HEK293 (cell line): ENCODE measurements at regions not wholly inside any gene's neighbourhood (a gene's known extent, or its start where the extent isn't known, plus 50 kb on each side); places are given as distances from the start of the nearest gene placed in this dataset.

Experiments
- CTCF ChIA-PET: fragments of 350-600 bp; formaldehyde crosslinking; extraction: SDS; loops from one replicate; lab custom pipeline; 2021; ENCODE audit warnings: antibody characterized with exemption; lab: Yijun Ruan, JAX
- POLR2A ChIA-PET: fragments of 300-600 bp; formaldehyde crosslinking; extraction: SDS; loops from one replicate; lab custom pipeline; 2020; ENCODE audit warnings: antibody characterized with exemption, inconsistent platforms; lab: Yijun Ruan, JAX
- H3K27ac ChIP-seq: fragments of 200-500 bp; sonication (Bioruptor generic); 2 replicates; pipeline ENCODE4 v1.5.1; 2014; ENCODE audit warnings: low read depth, low read length, control low read depth, inconsistent platforms; ENCODE audit errors: extremely low read depth
- H3K36me3 ChIP-seq, 2 experiments: fragments of 200-500 bp in 1 of 2; sonication (Bioruptor generic) in 1 of 2; 1 replicate in 1 of 2; 2 replicates in 1 of 2; pipeline ENCODE4 v1.5.1; 2014 to 2017; ENCODE audit warnings: inconsistent platforms in 2 of 2, low read length in 2 of 2; ENCODE audit not compliant: control insufficient read depth in 2 of 2, insufficient read depth in 1 of 2
- H3K4me1 ChIP-seq: fragments of 200-500 bp; sonication (Bioruptor generic); 2 replicates; pipeline ENCODE4 v1.5.1; 2014; ENCODE audit warnings: mild to moderate bottlenecking, low read length, inconsistent platforms; ENCODE audit not compliant: control insufficient read depth, insufficient read depth
- H3K4me3 ChIP-seq: 2 replicates; pipeline ENCODE4 v1.5.1; 2011; ENCODE audit warnings: low read depth, mild to moderate bottlenecking, control low read depth, low read length, moderate library complexity
- H3K9me3 ChIP-seq: fragments of 200-500 bp; sonication (Bioruptor generic); 2 replicates; pipeline ENCODE4 v1.5.1; 2014; ENCODE audit warnings: low read depth, low read length, inconsistent platforms; ENCODE audit not compliant: control insufficient read depth, insufficient read depth
- EGR2 ChIP-seq: fragments of 450-650 bp; formaldehyde crosslinking; IDR thresholded peaks from 2 replicates; pipeline ENCODE4 v1.5.1; 2016; ENCODE audit warnings: low read depth, missing biosample characterization, missing genetic modification characterization
- GLIS1 ChIP-seq: fragments of 450-650 bp; formaldehyde crosslinking; IDR thresholded peaks from 2 replicates; pipeline ENCODE4 v1.5.1; 2016; ENCODE audit warnings: missing biosample characterization, missing genetic modification characterization
- HOXC10 ChIP-seq: sonication (generic); formaldehyde crosslinking; IDR thresholded peaks from 2 replicates; pipeline ENCODE4 v1.8.1; 2023; ENCODE audit warnings: mild to moderate bottlenecking, missing genetic modification reagents
- MEIS1 ChIP-seq: sonication (generic); formaldehyde crosslinking; IDR thresholded peaks from 2 replicates; pipeline ENCODE4 v1.8.1; 2022; ENCODE audit warnings: missing genetic modification reagents, mild to moderate bottlenecking, borderline replicate concordance
- OSR2 ChIP-seq: fragments of 450-650 bp; formaldehyde crosslinking; IDR thresholded peaks from 2 replicates; pipeline ENCODE4 v1.5.1; 2016; ENCODE audit warnings: missing biosample characterization, missing genetic modification characterization
- PRDM1 ChIP-seq: fragments of 450-650 bp; formaldehyde crosslinking; IDR thresholded peaks from 2 replicates; pipeline ENCODE4; 2016; ENCODE audit warnings: missing biosample characterization, missing genetic modification characterization
- SALL2 ChIP-seq: fragments of 450-650 bp; formaldehyde crosslinking; IDR thresholded peaks from 2 replicates; pipeline ENCODE4 v1.5.0; 2017; ENCODE audit warnings: missing biosample characterization, mild to moderate bottlenecking, missing genetic modification characterization, borderline replicate concordance
- YY2 ChIP-seq: fragments of 450-650 bp; formaldehyde crosslinking; IDR thresholded peaks from 2 replicates; pipeline ENCODE4 v1.5.1; 2016; ENCODE audit warnings: missing biosample characterization, missing genetic modification characterization
- ZBTB17 ChIP-seq: fragments of 450-650 bp; formaldehyde crosslinking; IDR thresholded peaks from 2 replicates; pipeline ENCODE4 v1.5.1; 2016; ENCODE audit warnings: missing biosample characterization, missing genetic modification characterization
- ZFHX2 ChIP-seq: fragments of 450-650 bp; formaldehyde crosslinking; conservative IDR thresholded peaks from 2 replicates; pipeline ENCODE4 v1.5.1; 2016; ENCODE audit warnings: missing biosample characterization, missing genetic modification characterization
- ZIC2 ChIP-seq: fragments of 450-650 bp; formaldehyde crosslinking; IDR thresholded peaks from 2 replicates; pipeline ENCODE4 v1.5.1; 2016; ENCODE audit warnings: missing biosample characterization, missing genetic modification characterization
- ZNF133 ChIP-seq: fragments of 450-650 bp; formaldehyde crosslinking; IDR thresholded peaks from 2 replicates; pipeline ENCODE4 v1.5.1; 2016; ENCODE audit warnings: missing biosample characterization, missing genetic modification characterization
- ZNF16 ChIP-seq: fragments of 450-650 bp; formaldehyde crosslinking; IDR thresholded peaks from 2 replicates; pipeline ENCODE4 v1.5.1; 2016; ENCODE audit warnings: low read depth, missing biosample characterization, missing genetic modification characterization
- ZNF23 ChIP-seq: fragments of 450-650 bp; formaldehyde crosslinking; IDR thresholded peaks from 2 replicates; pipeline ENCODE4 v1.5.1; 2016; ENCODE audit warnings: missing biosample characterization, missing genetic modification characterization, borderline replicate concordance
- ZNF239 ChIP-seq: fragments of 450-650 bp; formaldehyde crosslinking; IDR thresholded peaks from 2 replicates; pipeline ENCODE4 v1.5.1; 2016; ENCODE audit warnings: missing biosample characterization, missing genetic modification characterization
- ZNF248 ChIP-seq: fragments of 450-650 bp; formaldehyde crosslinking; IDR thresholded peaks from 2 replicates; pipeline ENCODE4 v1.5.1; 2017; ENCODE audit warnings: missing biosample characterization, missing genetic modification characterization
- ZNF324 ChIP-seq: fragments of 450-650 bp; formaldehyde crosslinking; IDR thresholded peaks from 2 replicates; pipeline ENCODE4 v1.5.1; 2016; ENCODE audit warnings: missing biosample characterization, missing genetic modification characterization
- ZNF521 ChIP-seq: fragments of 450-650 bp; formaldehyde crosslinking; IDR thresholded peaks from 2 replicates; pipeline ENCODE4 v1.5.1; 2017; ENCODE audit warnings: missing biosample characterization, mild to moderate bottlenecking, missing genetic modification characterization
- ZNF548 ChIP-seq: fragments of 450-650 bp; formaldehyde crosslinking; IDR thresholded peaks from 2 replicates; pipeline ENCODE4 v1.5.1; 2016; ENCODE audit warnings: missing biosample characterization, missing genetic modification characterization
- ZNF571 ChIP-seq: fragments of 450-650 bp; formaldehyde crosslinking; IDR thresholded peaks from 2 replicates; pipeline ENCODE4 v1.5.0; 2017; ENCODE audit warnings: missing biosample characterization, missing genetic modification characterization
- ZNF837 ChIP-seq: fragments of 450-650 bp; formaldehyde crosslinking; IDR thresholded peaks from 2 replicates; pipeline ENCODE4 v1.5.1; 2016; ENCODE audit warnings: missing biosample characterization, missing genetic modification characterization
- ZSCAN30 ChIP-seq: fragments of 450-650 bp; IDR thresholded peaks from 2 replicates; pipeline ENCODE4 v1.5.1; 2018; ENCODE audit warnings: missing biosample characterization, mild to moderate bottlenecking, missing genetic modification characterization, moderate library complexity
- TF ChIP-seq, protein P1 (sequence below): fragments of 450-650 bp; formaldehyde crosslinking; IDR thresholded peaks from 2 replicates; pipeline ENCODE4 v1.5.1; 2016; ENCODE audit warnings: missing biosample characterization, missing genetic modification characterization
- TF ChIP-seq, protein P2 (sequence below): fragments of 450-650 bp; formaldehyde crosslinking; IDR thresholded peaks from 2 replicates; pipeline ENCODE4 v1.5.1; 2016; ENCODE audit warnings: missing biosample characterization, missing genetic modification characterization, borderline replicate concordance

DNA sequence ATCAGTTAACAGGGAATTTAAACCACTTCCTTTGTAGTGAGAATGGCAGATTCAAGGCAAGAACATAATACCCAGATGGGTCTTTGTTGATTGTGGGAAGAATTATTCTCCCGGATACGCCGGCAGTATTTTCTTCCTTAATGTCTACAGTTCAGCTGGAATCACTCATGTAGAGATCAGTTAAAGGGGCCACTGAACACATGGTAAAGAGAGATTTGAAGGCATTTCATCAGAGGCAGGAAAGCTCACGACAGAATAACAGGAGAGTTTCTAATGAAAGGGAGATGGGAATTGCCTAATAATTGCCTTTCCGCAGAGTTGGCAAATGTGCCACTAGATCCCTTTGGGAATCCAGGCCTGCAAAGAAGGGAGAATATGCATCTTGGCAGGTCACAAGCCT, 327.7 kb upstream of the ZNF804A start (continued):
- TF ChIP-seq ZNF16 (no peak), ZIC2 (tag by site-specific recombination) (no peak), ZNF548 (tag by site-specific recombination) (no peak), OSR2 (tag by site-specific recombination) (no peak), ZNF133 (tag by site-specific recombination) (no peak), ZBTB17 (no peak), SALL2 (tag by site-specific recombination) (no peak), MEIS1 (CRISPR knock-in tag) (no peak), YY2 (tag by site-specific recombination) (no peak)
- TF ChIP-seq, protein P1, sequence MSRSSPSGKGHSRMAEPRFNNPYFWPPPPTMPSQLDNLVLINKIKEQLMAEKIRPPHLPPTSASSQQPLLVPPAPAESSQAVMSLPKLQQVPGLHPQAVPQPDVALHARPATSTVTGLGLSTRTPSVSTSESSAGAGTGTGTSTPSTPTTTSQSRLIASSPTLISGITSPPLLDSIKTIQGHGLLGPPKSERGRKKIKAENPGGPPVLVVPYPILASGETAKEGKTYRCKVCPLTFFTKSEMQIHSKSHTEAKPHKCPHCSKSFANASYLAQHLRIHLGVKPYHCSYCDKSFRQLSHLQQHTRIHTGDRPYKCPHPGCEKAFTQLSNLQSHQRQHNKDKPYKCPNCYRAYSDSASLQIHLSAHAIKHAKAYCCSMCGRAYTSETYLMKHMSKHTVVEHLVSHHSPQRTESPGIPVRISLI (tag by site-specific recombination) = no peak

DNA sequence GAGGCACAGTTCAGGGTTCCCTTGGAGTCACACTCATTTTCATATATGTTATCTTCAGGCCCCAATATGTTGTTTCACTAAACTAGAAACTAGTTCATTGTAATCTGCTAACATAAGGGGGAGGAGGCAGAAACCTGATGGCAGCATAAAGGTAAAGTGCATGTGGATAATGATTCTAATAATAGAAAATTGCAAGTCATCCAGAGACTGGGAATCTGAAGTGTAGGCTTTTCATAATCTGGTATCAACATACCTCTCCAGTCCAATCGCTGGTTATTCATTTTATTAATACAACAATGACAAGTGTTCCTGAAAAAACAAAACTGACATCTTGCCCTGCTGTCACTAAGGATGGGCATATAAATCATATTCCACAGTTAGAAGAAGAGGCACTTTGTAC, 326.3 kb upstream of the ZNF804A start:
- TF ChIP-seq, protein P2, sequence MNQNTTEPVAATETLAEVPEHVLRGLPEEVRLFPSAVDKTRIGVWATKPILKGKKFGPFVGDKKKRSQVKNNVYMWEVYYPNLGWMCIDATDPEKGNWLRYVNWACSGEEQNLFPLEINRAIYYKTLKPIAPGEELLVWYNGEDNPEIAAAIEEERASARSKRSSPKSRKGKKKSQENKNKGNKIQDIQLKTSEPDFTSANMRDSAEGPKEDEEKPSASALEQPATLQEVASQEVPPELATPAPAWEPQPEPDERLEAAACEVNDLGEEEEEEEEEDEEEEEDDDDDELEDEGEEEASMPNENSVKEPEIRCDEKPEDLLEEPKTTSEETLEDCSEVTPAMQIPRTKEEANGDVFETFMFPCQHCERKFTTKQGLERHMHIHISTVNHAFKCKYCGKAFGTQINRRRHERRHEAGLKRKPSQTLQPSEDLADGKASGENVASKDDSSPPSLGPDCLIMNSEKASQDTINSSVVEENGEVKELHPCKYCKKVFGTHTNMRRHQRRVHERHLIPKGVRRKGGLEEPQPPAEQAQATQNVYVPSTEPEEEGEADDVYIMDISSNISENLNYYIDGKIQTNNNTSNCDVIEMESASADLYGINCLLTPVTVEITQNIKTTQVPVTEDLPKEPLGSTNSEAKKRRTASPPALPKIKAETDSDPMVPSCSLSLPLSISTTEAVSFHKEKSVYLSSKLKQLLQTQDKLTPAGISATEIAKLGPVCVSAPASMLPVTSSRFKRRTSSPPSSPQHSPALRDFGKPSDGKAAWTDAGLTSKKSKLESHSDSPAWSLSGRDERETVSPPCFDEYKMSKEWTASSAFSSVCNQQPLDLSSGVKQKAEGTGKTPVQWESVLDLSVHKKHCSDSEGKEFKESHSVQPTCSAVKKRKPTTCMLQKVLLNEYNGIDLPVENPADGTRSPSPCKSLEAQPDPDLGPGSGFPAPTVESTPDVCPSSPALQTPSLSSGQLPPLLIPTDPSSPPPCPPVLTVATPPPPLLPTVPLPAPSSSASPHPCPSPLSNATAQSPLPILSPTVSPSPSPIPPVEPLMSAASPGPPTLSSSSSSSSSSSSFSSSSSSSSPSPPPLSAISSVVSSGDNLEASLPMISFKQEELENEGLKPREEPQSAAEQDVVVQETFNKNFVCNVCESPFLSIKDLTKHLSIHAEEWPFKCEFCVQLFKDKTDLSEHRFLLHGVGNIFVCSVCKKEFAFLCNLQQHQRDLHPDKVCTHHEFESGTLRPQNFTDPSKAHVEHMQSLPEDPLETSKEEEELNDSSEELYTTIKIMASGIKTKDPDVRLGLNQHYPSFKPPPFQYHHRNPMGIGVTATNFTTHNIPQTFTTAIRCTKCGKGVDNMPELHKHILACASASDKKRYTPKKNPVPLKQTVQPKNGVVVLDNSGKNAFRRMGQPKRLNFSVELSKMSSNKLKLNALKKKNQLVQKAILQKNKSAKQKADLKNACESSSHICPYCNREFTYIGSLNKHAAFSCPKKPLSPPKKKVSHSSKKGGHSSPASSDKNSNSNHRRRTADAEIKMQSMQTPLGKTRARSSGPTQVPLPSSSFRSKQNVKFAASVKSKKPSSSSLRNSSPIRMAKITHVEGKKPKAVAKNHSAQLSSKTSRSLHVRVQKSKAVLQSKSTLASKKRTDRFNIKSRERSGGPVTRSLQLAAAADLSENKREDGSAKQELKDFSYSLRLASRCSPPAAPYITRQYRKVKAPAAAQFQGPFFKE = no peak
- TF ChIP-seq ZNF239 (tag by site-specific recombination) (no peak), PRDM1 (tag by site-specific recombination) (no peak), ZNF23 (tag by site-specific recombination) (no peak), GLIS1 (tag by site-specific recombination) (no peak), ZNF837 (tag by site-specific recombination) (no peak)
- Histone ChIP-seq H3K4me1 (no peaks in the 10 kb centered on the region), H3K9me3 (no peaks in the 10 kb centered on the region), H3K4me3 (no peak overlapping the region), H3K27ac (no peak overlapping the region), H3K36me3 (no peaks in the 10 kb centered on the region)
- POLR2A ChIA-PET = no interaction called here
- CTCF ChIA-PET = no interaction called here

DNA sequence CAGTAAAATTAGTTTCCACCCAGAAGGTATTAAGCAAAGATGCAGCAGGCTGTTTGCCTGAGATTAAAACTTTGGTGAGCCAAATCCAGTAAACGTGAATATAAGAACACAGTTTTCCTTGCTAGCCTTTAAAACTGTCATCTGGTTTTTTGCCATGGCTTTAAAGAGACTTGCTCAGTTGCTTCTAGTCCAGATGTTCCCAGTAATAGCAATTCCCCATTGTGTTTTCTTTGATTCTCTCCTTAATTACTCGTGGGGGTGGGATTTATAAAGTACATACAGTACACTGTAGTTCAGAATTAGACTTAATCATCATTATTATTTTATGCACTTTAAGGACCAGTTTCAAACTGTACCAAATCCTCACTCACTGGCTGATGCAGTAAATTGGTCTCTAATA, 303.5 kb upstream of the ZNF804A start:
- ChIA-PET CTCF (no interaction called here), POLR2A (no interaction called here)
- Histone ChIP-seq H3K36me3 (no peaks in the 10 kb centered on the region), H3K4me3 (no peak overlapping the region), H3K4me1 (no peaks in the 10 kb centered on the region), H3K9me3 (no peaks in the 10 kb centered on the region), H3K27ac (no peak overlapping the region)
- TF ChIP-seq ZNF324 = no peak
- TF ChIP-seq EGR2 (tag by site-specific recombination) = no peak
- no peak for TF ChIP-seq ZNF521 (tag by site-specific recombination)
- no peak for TF ChIP-seq ZNF248 (tag by site-specific recombination)
- no peak for TF ChIP-seq ZFHX2 (tag by site-specific recombination)
- no peak for TF ChIP-seq HOXC10
- TF ChIP-seq ZNF571 (tag by site-specific recombination) = no peak
- TF ChIP-seq OSR2 (tag by site-specific recombination) = no peak
- TF ChIP-seq ZSCAN30 (tag by site-specific recombination) = no peak
